ENCODE measurements at regions not wholly inside any gene's neighbourhood (a gene's known extent, or its start where the extent isn't known, plus 50 kb on each side); places are given as distances from the start of the nearest gene placed in this dataset.
"Not testable (repeated sequence)": the region's sequence is repeated elsewhere in the genome, so short reads cannot be mapped to it uniquely, and the experiment has no call there.

- H3K4me1 ChIP-seq (ENCODE audit: control insufficient read depth, insufficient read depth, low read length) = peaks cover 3% of the 10 kb centered on the region
These were observed 208.1 kb downstream of the DMAC1 start for GRCh38 chr9:7591501-7591900.

DNA sequence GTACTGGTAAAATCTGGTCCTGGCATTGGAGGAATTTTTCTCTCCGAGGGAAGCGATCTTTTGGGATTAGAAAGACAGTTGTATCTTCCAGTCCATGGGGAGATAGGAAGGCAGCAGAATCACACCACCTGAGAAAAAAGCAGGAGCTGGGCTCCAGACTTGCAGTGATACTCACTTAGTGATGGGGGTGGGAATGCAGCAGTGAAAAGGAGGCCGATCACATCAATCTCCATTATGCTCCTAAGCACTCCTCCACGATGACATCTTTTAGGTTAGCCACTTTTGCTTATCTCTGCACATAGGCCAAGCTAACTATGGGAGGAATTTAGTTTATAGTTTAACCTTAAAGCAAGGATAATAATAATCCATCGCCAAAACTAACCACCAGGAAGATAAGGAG lies 219.0 kb downstream of the DMAC1 start:
- Histone ChIP-seq H3K36me3 (ENCODE audit: control insufficient read depth, insufficient read depth, low read length) (no peaks in the 10 kb centered on the region), H3K9me3 (ENCODE audit: control insufficient read depth, insufficient read depth, low read length) (no peaks in the 10 kb centered on the region), H3K27me3 (ENCODE audit: control insufficient read depth, insufficient read depth, low read length) (no peaks in the 10 kb centered on the region), H3K4me1 (ENCODE audit: control insufficient read depth, insufficient read depth, low read length) (0 out of 2 replicates have a peak, but pooled peaks cover 6% of the 10 kb centered on the region), H3K9ac (ENCODE audit: low read depth, low read length) (no peak overlapping the region), H3K4me3 (ENCODE audit: low read depth, low read length) (no peak overlapping the region), H3K27ac (ENCODE audit: low read depth, low read length) (no peak overlapping the region)

More at GRCh38 chr9:7591501-7591900, 208.1 kb downstream of the DMAC1 start:
- H3K9ac ChIP-seq (ENCODE audit: low read depth, low read length) = no peak overlapping the region
- peaks cover 4% of the 10 kb centered on the region; the same call in 1 of the 2 replicates for H3K9me3 ChIP-seq (ENCODE audit: control insufficient read depth, insufficient read depth, low read length)
- H3K27ac ChIP-seq (ENCODE audit: low read depth, low read length) = no peak overlapping the region
- H3K4me3 ChIP-seq (ENCODE audit: low read depth, low read length) = no peak overlapping the region
- H3K36me3 ChIP-seq (ENCODE audit: control insufficient read depth, insufficient read depth, low read length) = no peaks in the 10 kb centered on the region
- H3K27me3 ChIP-seq (ENCODE audit: control insufficient read depth, insufficient read depth, low read length) = no peaks in the 10 kb centered on the region

DNA sequence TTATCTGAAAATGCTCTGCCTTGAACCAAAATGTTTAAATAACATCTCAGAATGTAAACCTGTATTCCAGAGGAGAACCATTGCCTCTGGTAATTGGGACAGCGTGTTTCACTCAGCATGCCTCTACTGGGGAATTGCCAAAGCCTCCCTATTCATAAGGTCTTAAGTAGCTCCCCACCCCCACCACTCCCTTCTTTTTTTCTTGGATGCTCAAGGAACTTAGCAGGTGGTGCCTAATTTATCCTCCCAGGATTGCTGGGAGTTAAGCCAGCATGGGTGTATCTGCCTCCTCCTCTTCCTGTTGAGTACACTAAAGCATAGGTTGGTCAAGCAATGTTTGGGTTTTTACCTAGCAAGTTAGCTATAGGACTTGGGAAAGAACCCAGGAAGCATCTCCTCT lies 220.2 kb downstream of the DMAC1 start:
- H3K27me3 ChIP-seq (ENCODE audit: control insufficient read depth, insufficient read depth, low read length) = no peaks in the 10 kb centered on the region

GRCh38 chr9:7578951-7579350 lies 220.6 kb downstream of the DMAC1 start:
- no peak overlapping the region for H3K4me3 ChIP-seq (ENCODE audit: low read depth, low read length)
- no peaks in the 10 kb centered on the region for H3K27me3 ChIP-seq (ENCODE audit: control insufficient read depth, insufficient read depth, low read length)
- no peaks in the 10 kb centered on the region for H3K9me3 ChIP-seq (ENCODE audit: control insufficient read depth, insufficient read depth, low read length)
- H3K4me1 ChIP-seq (ENCODE audit: control insufficient read depth, insufficient read depth, low read length) = 0 out of 2 replicates have a peak, but pooled peaks cover 6% of the 10 kb centered on the region
- no peak overlapping the region for H3K27ac ChIP-seq (ENCODE audit: low read depth, low read length)
- H3K36me3 ChIP-seq (ENCODE audit: control insufficient read depth, insufficient read depth, low read length) = no peaks in the 10 kb centered on the region
- no peak overlapping the region for H3K9ac ChIP-seq (ENCODE audit: low read depth, low read length)

More for the DNA sequence above, 220.2 kb downstream of the DMAC1 start:
- 0 out of 2 replicates have a peak, but pooled peaks cover 6% of the 10 kb centered on the region for H3K4me1 ChIP-seq (ENCODE audit: control insufficient read depth, insufficient read depth, low read length)
- H3K9me3 ChIP-seq (ENCODE audit: control insufficient read depth, insufficient read depth, low read length) = no peaks in the 10 kb centered on the region
- H3K4me3 ChIP-seq (ENCODE audit: low read depth, low read length) = no peak overlapping the region
- no peak overlapping the region for H3K9ac ChIP-seq (ENCODE audit: low read depth, low read length)
- no peaks in the 10 kb centered on the region for H3K36me3 ChIP-seq (ENCODE audit: control insufficient read depth, insufficient read depth, low read length)
- no peak overlapping the region for H3K27ac ChIP-seq (ENCODE audit: low read depth, low read length)

DNA sequence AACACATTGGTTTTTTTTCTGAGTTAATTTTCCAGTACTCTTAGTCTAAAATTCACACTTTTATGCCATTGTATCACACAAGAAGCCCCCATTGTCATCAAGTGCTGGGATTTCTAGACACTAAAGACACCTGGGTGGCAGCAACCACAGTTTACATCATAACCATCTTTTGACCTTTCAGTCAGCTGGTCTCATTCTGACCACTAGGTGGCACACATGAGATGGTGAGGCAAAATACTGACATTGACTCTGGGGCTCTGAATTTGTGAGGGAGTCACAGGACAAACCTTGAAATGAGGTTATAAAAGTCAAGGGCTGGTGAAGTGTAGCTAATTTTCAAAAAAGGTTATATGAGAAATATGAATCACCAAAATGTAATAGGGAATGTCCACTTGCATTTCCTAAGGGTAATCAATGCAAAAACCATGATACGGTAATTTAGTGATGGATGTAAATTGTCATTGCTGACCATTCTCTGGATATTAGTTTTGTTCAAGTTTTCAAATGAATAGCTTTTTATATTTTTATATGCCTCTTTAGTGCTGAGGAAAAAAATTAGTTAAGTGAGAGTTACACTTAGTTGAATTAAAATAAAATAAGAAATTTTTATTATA lies 229.4 kb downstream of the DMAC1 start:
- Histone ChIP-seq H3K4me3 (ENCODE audit: low read depth, low read length) (no peak overlapping the region), H3K9me3 (ENCODE audit: control insufficient read depth, insufficient read depth, low read length) (no peaks in the 10 kb centered on the region), H3K9ac (ENCODE audit: low read depth, low read length) (no peak overlapping the region), H3K36me3 (ENCODE audit: control insufficient read depth, insufficient read depth, low read length) (no peaks in the 10 kb centered on the region), H3K27me3 (ENCODE audit: control insufficient read depth, insufficient read depth, low read length) (no peaks in the 10 kb centered on the region), H3K27ac (ENCODE audit: low read depth, low read length) (no peak overlapping the region), H3K4me1 (ENCODE audit: control insufficient read depth, insufficient read depth, low read length) (no peaks in the 10 kb centered on the region; the same call in 1 of the 2 replicates)

DNA sequence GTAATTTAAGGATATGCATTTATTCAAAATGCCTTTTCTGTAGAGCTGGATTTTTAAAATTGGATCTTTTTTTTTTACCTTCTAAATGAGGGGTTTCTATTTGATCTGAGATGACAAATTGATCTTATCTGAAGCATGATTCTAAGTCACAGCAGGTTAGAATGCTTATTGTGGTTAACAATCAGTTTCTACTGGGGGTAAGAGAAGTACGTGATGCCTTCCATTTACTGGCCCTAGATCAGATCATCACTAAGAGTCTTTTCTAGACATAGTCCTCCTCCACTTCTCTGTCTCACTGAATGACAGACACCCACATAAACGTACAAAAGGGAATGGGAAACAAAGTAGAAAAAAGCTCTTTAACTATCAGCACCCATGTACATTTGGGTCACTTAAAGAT lies 231.9 kb downstream of the DMAC1 start:
- Histone ChIP-seq H3K27ac (ENCODE audit: low read depth, low read length) (no peak overlapping the region), H3K27me3 (ENCODE audit: control insufficient read depth, insufficient read depth, low read length) (no peaks in the 10 kb centered on the region), H3K4me1 (ENCODE audit: control insufficient read depth, insufficient read depth, low read length) (no peaks in the 10 kb centered on the region; the same call in 1 of the 2 replicates), H3K36me3 (ENCODE audit: control insufficient read depth, insufficient read depth, low read length) (no peaks in the 10 kb centered on the region), H3K4me3 (ENCODE audit: low read depth, low read length) (no peak overlapping the region), H3K9me3 (ENCODE audit: control insufficient read depth, insufficient read depth, low read length) (no peaks in the 10 kb centered on the region), H3K9ac (ENCODE audit: low read depth, low read length) (no peak overlapping the region)

GRCh38 chr9:7561527-7562080 lies 238.0 kb downstream of the DMAC1 start:
- Histone ChIP-seq H3K36me3 (ENCODE audit: control insufficient read depth, insufficient read depth, low read length) (no peaks in the 10 kb centered on the region), H3K9me3 (ENCODE audit: control insufficient read depth, insufficient read depth, low read length) (no peaks in the 10 kb centered on the region), H3K27me3 (ENCODE audit: control insufficient read depth, insufficient read depth, low read length) (no peaks in the 10 kb centered on the region), H3K27ac (ENCODE audit: low read depth, low read length) (no peak overlapping the region), H3K9ac (ENCODE audit: low read depth, low read length) (no peak overlapping the region), H3K4me3 (ENCODE audit: low read depth, low read length) (no peak overlapping the region), H3K4me1 (ENCODE audit: control insufficient read depth, insufficient read depth, low read length) (peaks cover 7% of the 10 kb centered on the region)

DNA sequence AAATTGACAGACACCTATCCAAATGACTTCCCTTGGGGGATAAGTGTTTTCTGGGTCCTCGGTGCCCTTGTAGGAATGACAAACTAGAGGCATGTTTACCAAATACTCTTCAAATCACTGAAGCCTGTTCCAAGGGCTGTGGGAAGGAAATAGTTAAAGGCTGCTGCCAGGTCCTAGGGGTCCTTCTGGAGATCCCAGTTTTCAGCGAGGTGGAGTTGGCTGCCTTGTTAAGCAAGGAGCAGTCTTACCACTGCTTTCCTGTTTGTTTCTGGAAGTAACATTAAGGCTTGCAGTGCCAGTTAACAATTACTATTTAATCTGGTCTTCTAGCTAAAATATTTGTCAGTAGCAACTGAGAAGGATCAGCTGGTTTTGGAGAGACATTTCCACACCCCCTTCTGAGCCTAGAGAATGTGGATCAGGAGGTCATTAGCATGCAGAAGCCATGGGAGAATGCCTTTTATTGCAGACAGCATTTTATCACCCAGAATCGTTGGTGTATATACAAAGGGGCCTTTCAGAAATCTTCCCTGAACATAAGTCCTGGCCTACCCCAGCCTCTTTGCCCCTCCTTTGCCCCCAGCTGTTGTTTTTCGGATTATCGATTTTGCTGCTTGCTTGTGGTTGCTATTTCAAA lies 238.8 kb downstream of the DMAC1 start:
- H3K4me3 ChIP-seq (ENCODE audit: low read depth, low read length) = no peak overlapping the region

DNA sequence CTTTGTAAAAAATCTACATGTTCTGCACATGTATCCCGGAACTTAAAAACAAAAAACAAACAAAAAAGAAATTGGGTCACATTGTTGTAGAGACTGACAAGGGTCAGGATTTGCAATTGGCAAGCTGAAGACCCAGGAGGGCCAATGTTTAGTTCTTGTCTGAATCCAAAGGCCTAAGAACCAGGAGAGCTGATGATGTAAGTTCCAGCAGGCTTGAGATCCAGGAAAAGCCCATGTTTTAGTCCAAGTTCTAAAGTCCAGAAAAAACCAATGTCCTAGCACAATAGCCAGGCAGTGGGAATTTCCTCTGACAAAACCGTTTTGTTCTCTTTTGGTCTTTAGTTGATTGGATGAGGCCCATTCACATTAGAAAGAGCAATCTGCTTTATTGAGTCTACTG lies 244.9 kb downstream of the DMAC1 start:
- H3K9ac ChIP-seq (ENCODE audit: low read depth, low read length) = no peak overlapping the region
- no peaks in the 10 kb centered on the region for H3K27me3 ChIP-seq (ENCODE audit: control insufficient read depth, insufficient read depth, low read length)
- no peaks in the 10 kb centered on the region for H3K4me1 ChIP-seq (ENCODE audit: control insufficient read depth, insufficient read depth, low read length)
- no peak overlapping the region for H3K27ac ChIP-seq (ENCODE audit: low read depth, low read length)
- H3K4me3 ChIP-seq (ENCODE audit: low read depth, low read length) = no peak overlapping the region
- H3K9me3 ChIP-seq (ENCODE audit: control insufficient read depth, insufficient read depth, low read length) = no peaks in the 10 kb centered on the region
- no peaks in the 10 kb centered on the region for H3K36me3 ChIP-seq (ENCODE audit: control insufficient read depth, insufficient read depth, low read length)

More for the DNA sequence above, 238.8 kb downstream of the DMAC1 start:
- no peaks in the 10 kb centered on the region for H3K27me3 ChIP-seq (ENCODE audit: control insufficient read depth, insufficient read depth, low read length)
- no peak overlapping the region for H3K9ac ChIP-seq (ENCODE audit: low read depth, low read length)
- no peaks in the 10 kb centered on the region for H3K9me3 ChIP-seq (ENCODE audit: control insufficient read depth, insufficient read depth, low read length)
- no peak overlapping the region for H3K27ac ChIP-seq (ENCODE audit: low read depth, low read length)
- no peaks in the 10 kb centered on the region for H3K36me3 ChIP-seq (ENCODE audit: control insufficient read depth, insufficient read depth, low read length)
- peaks cover 7% of the 10 kb centered on the region for H3K4me1 ChIP-seq (ENCODE audit: control insufficient read depth, insufficient read depth, low read length)

DNA sequence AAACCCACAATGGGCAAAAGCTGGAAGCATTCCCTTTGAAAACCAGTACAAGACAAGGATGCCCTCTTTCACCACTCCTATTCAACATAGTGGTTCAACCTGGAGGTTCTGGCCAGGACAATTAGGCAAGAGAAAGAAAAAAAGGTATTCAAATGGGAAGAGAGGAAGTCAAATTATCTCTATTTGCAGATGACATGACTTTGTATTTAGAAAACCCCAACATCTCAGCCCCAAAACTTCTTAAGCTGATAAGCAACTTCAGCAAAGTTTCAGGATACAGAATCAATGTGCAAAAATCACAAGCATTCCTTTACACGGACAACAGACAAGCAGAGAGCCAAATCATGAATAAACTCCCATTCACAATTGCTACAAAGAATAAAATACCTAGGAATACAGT lies 246.9 kb downstream of the DMAC1 start:
- H3K36me3 ChIP-seq (ENCODE audit: control insufficient read depth, insufficient read depth, low read length); H3K4me3 ChIP-seq (ENCODE audit: low read depth, low read length); H3K9me3 ChIP-seq (ENCODE audit: control insufficient read depth, insufficient read depth, low read length); H3K27ac ChIP-seq (ENCODE audit: low read depth, low read length); H3K9ac ChIP-seq (ENCODE audit: low read depth, low read length); H3K27me3 ChIP-seq (ENCODE audit: control insufficient read depth, insufficient read depth, low read length): not testable (repeated sequence)
- peaks cover 12% of the 10 kb centered on the region for H3K4me1 ChIP-seq (ENCODE audit: control insufficient read depth, insufficient read depth, low read length)

- peaks cover 12% of the 10 kb centered on the region for H3K4me1 ChIP-seq (ENCODE audit: control insufficient read depth, insufficient read depth, low read length)
- no peak overlapping the region for H3K9ac ChIP-seq (ENCODE audit: low read depth, low read length)
- no peak overlapping the region for H3K4me3 ChIP-seq (ENCODE audit: low read depth, low read length)
- H3K27me3 ChIP-seq (ENCODE audit: control insufficient read depth, insufficient read depth, low read length) = no peaks in the 10 kb centered on the region
- no peak overlapping the region for H3K27ac ChIP-seq (ENCODE audit: low read depth, low read length)
- H3K36me3 ChIP-seq (ENCODE audit: control insufficient read depth, insufficient read depth, low read length) = no peaks in the 10 kb centered on the region
- no peaks in the 10 kb centered on the region for H3K9me3 ChIP-seq (ENCODE audit: control insufficient read depth, insufficient read depth, low read length)
These were observed 250.3 kb downstream of the DMAC1 start for GRCh38 chr9:7549249-7549648.

Data from HUES48 (cell line).